IMR-90 (cell line): ENCODE measurements at regions not wholly inside any gene's neighbourhood (a gene's known extent, or its start where the extent isn't known, plus 50 kb on each side); places are given as distances from the start of the nearest gene placed in this dataset.
"Not testable (repeated sequence)": the region's sequence is repeated elsewhere in the genome, so short reads cannot be mapped to it uniquely, and the experiment has no call there.

Experiments used
- ATAC-seq: fragments of 200-7000 bp; cut with Tn5 transposase; 2 replicates; pipeline ENCODE4 v1.9.1; 2020; ENCODE audit warnings: low read depth, mild to moderate bottlenecking, moderate library complexity
- BruUV-seq: library from RNA; stranded (reverse); fragments of 400-500 nt; replicated peaks from 2 replicates; lab custom pipeline; 2021; lab: Mats Ljungman, UMichigan
- CTCF ChIA-PET: fragments of 300-600 bp; formaldehyde crosslinking; extraction: SDS; loops from one replicate; lab custom pipeline; 2021; ENCODE audit warnings: antibody characterized with exemption; lab: Yijun Ruan, JAX
- POLR2A ChIA-PET: fragments of 300-600 bp; sonication (Branson Sonifier 250); formaldehyde crosslinking; loops from one replicate; lab custom pipeline; 2022; ENCODE audit warnings: antibody characterized with exemption; ENCODE audit not compliant: unreplicated experiment; lab: Charles Lee
- DNase-seq: peaks from one replicate; pipeline ENCODE4 v3.0.0; 2013
- H2AFZ ChIP-seq: replicated peaks from 2 replicates; pipeline ENCODE3; 2013; ENCODE audit warnings: low read length, mild to moderate bottlenecking; ENCODE audit not compliant: poor library complexity
- H2AK5ac ChIP-seq: 2 replicates; pipeline ENCODE4 v1.6.1; 2013; ENCODE audit warnings: low read depth, low read length, inconsistent platforms
- H2AK9ac ChIP-seq: replicated peaks from 2 replicates; pipeline ENCODE3; 2013; ENCODE audit warnings: mild to moderate bottlenecking, low read depth, low read length, moderate library complexity; ENCODE audit not compliant: poor library complexity
- H2BK120ac ChIP-seq: 2 replicates; pipeline ENCODE4 v1.6.1; 2013; ENCODE audit warnings: low read depth, low read length, inconsistent platforms
- H2BK15ac ChIP-seq: 3 replicates; pipeline ENCODE4 v1.6.1; 2013; ENCODE audit warnings: low read depth, low read length, inconsistent platforms
- H2BK20ac ChIP-seq: 2 replicates; pipeline ENCODE4 v1.6.1; 2013; ENCODE audit warnings: low read depth, mild to moderate bottlenecking, inconsistent platforms, low read length, moderate library complexity
- H2BK5ac ChIP-seq: 2 replicates; pipeline ENCODE4 v1.6.1; 2013; ENCODE audit warnings: mild to moderate bottlenecking, low read depth, low read length, inconsistent platforms; ENCODE audit not compliant: poor library complexity, severe bottlenecking
- H3K14ac ChIP-seq: replicated peaks from 2 replicates; pipeline ENCODE4 v1.6.1; 2013; ENCODE audit warnings: low read depth, low read length, inconsistent platforms
- H3K18ac ChIP-seq: 2 replicates; pipeline ENCODE4 v1.6.1; 2013; ENCODE audit warnings: low read depth, low read length, control low read depth
- H3K23ac ChIP-seq: 2 replicates; pipeline ENCODE4 v1.6.1; 2013; ENCODE audit warnings: low read depth, low read length, inconsistent platforms
- H3K27ac ChIP-seq: 2 replicates; pipeline ENCODE4 v1.5.1; 2013; ENCODE audit warnings: mild to moderate bottlenecking, control low read depth, low read length; ENCODE audit not compliant: insufficient read depth
- H3K27me3 ChIP-seq: 2 replicates; pipeline ENCODE4 v1.6.1; 2013; ENCODE audit warnings: low read length; ENCODE audit not compliant: control insufficient read depth, insufficient read depth
- H3K36me3 ChIP-seq: 2 replicates; pipeline ENCODE4 v1.6.1; 2013; ENCODE audit warnings: low read length, mixed read lengths; ENCODE audit not compliant: control insufficient read depth, insufficient read depth
- H3K4ac ChIP-seq: 2 replicates; pipeline ENCODE4 v1.6.1; 2013; ENCODE audit warnings: low read depth, low read length, inconsistent platforms
- H3K4me1 ChIP-seq: 2 replicates; pipeline ENCODE4 v1.6.1; 2013; ENCODE audit warnings: low read length, mixed read lengths; ENCODE audit not compliant: control insufficient read depth, insufficient read depth
- H3K4me2 ChIP-seq: 2 replicates; pipeline ENCODE4 v1.6.1; 2013; ENCODE audit warnings: low read depth, mild to moderate bottlenecking, control low read depth, low read length, moderate library complexity
- H3K4me3 ChIP-seq: 2 replicates; pipeline ENCODE4 v1.5.1; 2013; ENCODE audit warnings: low read depth, mild to moderate bottlenecking, control low read depth, low read length, moderate library complexity; ENCODE audit not compliant: insufficient read depth
- H3K56ac ChIP-seq: 2 replicates; pipeline ENCODE4 v1.6.1; 2013; ENCODE audit warnings: low read length, inconsistent platforms; ENCODE audit not compliant: insufficient read depth; ENCODE audit errors: extremely low read depth
- H3K79me1 ChIP-seq, 2 experiments: 2 replicates each; pipeline ENCODE4 v1.6.1; 2013; ENCODE audit warnings: low read length in 2 of 2, inconsistent platforms in 1 of 2, low read depth in 1 of 2
- H3K9ac ChIP-seq: 2 replicates; pipeline ENCODE4 v1.6.1; 2013; ENCODE audit warnings: low read depth, low read length, control low read depth
- H3K9me1 ChIP-seq: 2 replicates; pipeline ENCODE4 v1.6.1; 2013; ENCODE audit warnings: low read length, inconsistent platforms; ENCODE audit not compliant: insufficient read depth
- H3K9me3 ChIP-seq: 2 replicates; pipeline ENCODE4 v1.6.1; 2013; ENCODE audit warnings: low read length; ENCODE audit not compliant: control insufficient read depth, insufficient read depth
- H4K20me1 ChIP-seq: 2 replicates; pipeline ENCODE4 v1.6.1; 2013; ENCODE audit warnings: low read length, inconsistent platforms; ENCODE audit not compliant: insufficient read depth
- H4K5ac ChIP-seq: 2 replicates; pipeline ENCODE4 v1.6.1; 2013; ENCODE audit warnings: mild to moderate bottlenecking, low read depth, low read length, control low read depth
- H4K8ac ChIP-seq, 2 experiments: 2 replicates each; pipeline ENCODE4 v1.6.1; 2013; ENCODE audit warnings: low read depth in 2 of 2, low read length in 2 of 2, control low read depth in 1 of 2, inconsistent platforms in 1 of 2
- H4K91ac ChIP-seq: 2 replicates; pipeline ENCODE4 v1.6.1; 2013; ENCODE audit warnings: low read depth, low read length, inconsistent platforms; ENCODE audit not compliant: insufficient read depth
- WGBS, 2 experiments: methylation state at CpG; one replicate each; pipeline versions ENCODE4 v1.1.5 to v1.1.7; 2013; ENCODE audit warnings: missing lambda C conversion rate in 2 of 2; ENCODE audit not compliant: insufficient read length in 1 of 2; ENCODE audit errors: extremely low coverage in 2 of 2; 5-methylcytosine and 5-hydroxymethylcytosine counted together
- dilution Hi-C: fragments of 300-500 bp; cut with HindIII; formaldehyde crosslinking; loops from one replicate; pipeline ENCODE4 v1.14.3; 2018; ENCODE audit warnings: low sequenced_read_pairs; ENCODE audit not compliant: unreplicated experiment
- in situ Hi-C: fragments of 300-500 bp; cut with MboI; formaldehyde crosslinking; loops from 3 replicates; pipeline ENCODE4 v1.14.3; 2019; ENCODE audit warnings: low sequenced_read_pairs, inconsistent platforms, mixed read lengths
- intact Hi-C: fragments of 100-400 bp; cut with micrococcal nuclease; formaldehyde crosslinking; loops from 2 replicates; pipeline ENCODE4 v1.10.0; 2022

- H3K27me3 ChIP-seq, DNase-seq, CTCF ChIA-PET, ATAC-seq, H3K27ac ChIP-seq, H3K4me2 ChIP-seq, H3K23ac ChIP-seq, H4K91ac ChIP-seq, H3K79me1 ChIP-seq, BruUV-seq, intact Hi-C loops, H2BK20ac ChIP-seq, H3K9ac ChIP-seq, H3K18ac ChIP-seq, H3K9me1 ChIP-seq, H2BK120ac ChIP-seq, H3K4me1 ChIP-seq, H2BK5ac ChIP-seq, H4K8ac ChIP-seq, H4K5ac ChIP-seq, H2BK15ac ChIP-seq, H3K36me3 ChIP-seq, H3K9me3 ChIP-seq, dilution Hi-C loops, H2AFZ ChIP-seq, H2AK5ac ChIP-seq, H4K20me1 ChIP-seq, in situ Hi-C loops, POLR2A ChIA-PET, H3K14ac ChIP-seq, H2AK9ac ChIP-seq, H3K56ac ChIP-seq, H3K4me3 ChIP-seq, H3K4ac ChIP-seq: not testable (repeated sequence)
- no CpG with 5 or more reads among the region's 4 CpGs for WGBS, 2 experiments
These were observed 242.4 kb downstream of the RTP5 start for GRCh38 chr2:242111954-242112353.

- H2AFZ ChIP-seq, H4K5ac ChIP-seq, H2AK9ac ChIP-seq, H3K9me1 ChIP-seq, H4K91ac ChIP-seq, H3K23ac ChIP-seq, ATAC-seq, H3K4me1 ChIP-seq, H3K36me3 ChIP-seq, H3K4ac ChIP-seq, H4K20me1 ChIP-seq, CTCF ChIA-PET, H3K4me3 ChIP-seq, H2BK5ac ChIP-seq, H3K27me3 ChIP-seq, intact Hi-C loops, in situ Hi-C loops, H2BK120ac ChIP-seq, dilution Hi-C loops, POLR2A ChIA-PET, H2BK20ac ChIP-seq, H3K9ac ChIP-seq, H2AK5ac ChIP-seq, BruUV-seq, H3K18ac ChIP-seq, DNase-seq, H2BK15ac ChIP-seq, H3K4me2 ChIP-seq, H4K8ac ChIP-seq, H3K56ac ChIP-seq, H3K9me3 ChIP-seq, H3K14ac ChIP-seq, H3K79me1 ChIP-seq, H3K27ac ChIP-seq: not testable (repeated sequence)
- no CpG with 5 or more reads among the region's 3 CpGs for WGBS, 2 experiments
These were observed 244.0 kb downstream of the RTP5 start for GRCh38 chr2:242113492-242113891.
